ENCODE measurements at regions not wholly inside any gene's neighbourhood (a gene's known extent, or its start where the extent isn't known, plus 50 kb on each side); places are given as distances from the start of the nearest gene placed in this dataset.
"Not testable (repeated sequence)": the region's sequence is repeated elsewhere in the genome, so short reads cannot be mapped to it uniquely, and the experiment has no call there.

DNA sequence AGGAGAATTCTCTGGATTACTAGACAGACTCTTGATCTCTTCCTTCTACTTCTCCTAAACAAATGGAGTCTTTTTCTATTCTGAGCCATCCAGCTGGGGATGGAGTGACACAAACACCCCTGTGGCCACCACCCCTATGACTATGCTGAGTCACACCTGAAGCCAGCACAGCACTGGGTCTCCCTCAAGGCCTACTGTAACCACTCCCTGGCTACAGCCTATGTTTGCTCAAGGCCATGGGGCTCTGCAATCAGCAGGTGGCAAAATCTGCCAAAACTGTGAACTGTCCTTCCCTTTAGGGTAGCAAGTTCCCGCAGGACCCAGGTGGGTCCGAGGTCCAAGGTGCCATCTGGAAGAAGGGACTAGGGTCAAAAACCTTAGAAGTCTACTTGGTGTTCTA, 132.3 kb downstream of the TINAG start:
- no peak for DNase-seq

GRCh38 chr6:54441020-54441419, 132.8 kb downstream of the TINAG start:
- no peak for DNase-seq

- DNase-seq: no peak
Measured at GRCh38 chr6:54441687-54442248, 133.5 kb downstream of the TINAG start.

DNA sequence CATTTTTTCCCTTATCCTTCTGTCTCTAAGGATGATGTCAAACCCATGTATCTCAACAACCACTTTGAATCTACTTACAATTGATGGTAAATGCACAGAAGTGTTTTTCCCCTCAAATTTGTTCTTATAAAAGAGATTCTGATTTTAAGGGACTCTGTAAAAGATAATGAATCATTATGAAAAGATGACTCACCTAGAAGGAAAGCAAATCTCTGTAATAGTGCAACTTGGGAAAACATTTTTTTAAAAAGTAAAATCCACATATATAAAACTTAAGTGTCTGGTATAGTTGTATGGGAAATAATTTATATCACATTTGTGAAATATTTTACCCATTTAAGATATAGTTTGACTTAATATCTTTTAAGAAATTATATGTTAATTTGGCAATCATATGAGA, 137.0 kb downstream of the TINAG start:
- no peak for DNase-seq

DNA sequence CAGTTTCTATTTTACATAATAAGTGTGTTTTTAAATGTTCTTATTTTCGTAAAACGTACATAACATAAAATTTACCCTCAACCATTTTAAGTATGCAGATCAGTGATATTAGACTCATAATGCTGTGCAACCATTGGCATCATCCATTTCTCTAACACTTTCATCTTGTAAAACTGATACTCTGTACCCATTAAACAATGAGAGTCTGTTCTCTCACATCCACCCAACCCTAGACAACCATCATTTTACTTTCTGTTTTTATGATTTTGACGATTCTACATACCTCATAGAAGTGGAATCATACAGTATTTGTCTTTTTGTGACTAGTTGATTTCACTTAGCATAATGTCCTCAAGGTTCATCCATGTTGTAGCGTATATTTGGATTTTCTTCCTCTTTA, 140.4 kb downstream of the TINAG start:
- no peak for DNase-seq

DNA sequence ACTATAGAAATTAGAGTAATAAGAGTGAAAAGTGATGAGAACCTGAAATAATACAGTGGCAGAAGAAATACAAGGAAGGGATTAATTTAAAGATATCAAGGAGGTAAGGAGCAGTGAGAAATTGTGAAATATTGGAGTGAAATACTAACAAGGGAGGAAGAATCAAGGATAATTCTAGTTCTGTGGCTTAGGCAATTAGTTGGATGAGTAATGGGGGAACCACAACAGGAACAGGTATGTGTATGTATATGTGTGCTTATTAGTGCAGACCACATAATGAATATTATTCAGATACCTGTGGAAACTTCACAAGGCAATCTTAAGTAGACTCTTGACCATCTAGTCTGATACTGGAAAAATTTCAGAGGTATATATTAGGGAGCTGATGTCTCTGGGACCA, 143.3 kb downstream of the TINAG start:
- DNase-seq: no peak

DNA sequence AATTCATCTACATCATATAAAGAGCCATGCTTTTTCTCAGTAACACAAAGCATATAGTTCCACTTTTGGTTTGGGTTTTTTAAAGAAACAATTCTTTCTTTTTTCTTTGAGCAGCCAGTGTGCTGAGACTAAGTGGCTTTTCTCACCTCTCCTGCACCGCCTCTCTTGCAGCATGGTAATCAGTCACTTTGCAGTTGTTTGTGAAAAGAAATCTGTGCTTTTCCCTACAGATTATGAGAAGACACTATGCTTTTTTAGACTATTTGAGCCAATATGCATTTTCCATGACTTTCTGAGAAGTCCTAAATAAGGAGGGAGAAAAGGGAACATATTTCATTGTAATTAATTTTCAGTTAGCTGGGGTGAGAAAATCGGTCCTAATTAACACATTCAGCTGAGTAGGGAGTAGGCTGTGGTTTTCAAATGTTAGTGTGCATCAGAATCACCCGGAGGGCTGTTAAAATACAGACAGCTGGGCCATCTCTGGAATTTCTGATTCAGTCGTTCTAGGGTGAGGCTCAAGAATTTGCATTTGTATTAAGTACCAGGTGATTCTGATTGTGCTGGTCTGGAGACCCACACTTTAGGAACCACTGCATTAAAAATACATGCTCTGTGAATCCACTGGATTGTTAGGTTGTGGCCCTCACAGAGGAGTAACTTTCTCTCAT, 155.2 kb downstream of the TINAG start:
- no peak for DNase-seq

DNA sequence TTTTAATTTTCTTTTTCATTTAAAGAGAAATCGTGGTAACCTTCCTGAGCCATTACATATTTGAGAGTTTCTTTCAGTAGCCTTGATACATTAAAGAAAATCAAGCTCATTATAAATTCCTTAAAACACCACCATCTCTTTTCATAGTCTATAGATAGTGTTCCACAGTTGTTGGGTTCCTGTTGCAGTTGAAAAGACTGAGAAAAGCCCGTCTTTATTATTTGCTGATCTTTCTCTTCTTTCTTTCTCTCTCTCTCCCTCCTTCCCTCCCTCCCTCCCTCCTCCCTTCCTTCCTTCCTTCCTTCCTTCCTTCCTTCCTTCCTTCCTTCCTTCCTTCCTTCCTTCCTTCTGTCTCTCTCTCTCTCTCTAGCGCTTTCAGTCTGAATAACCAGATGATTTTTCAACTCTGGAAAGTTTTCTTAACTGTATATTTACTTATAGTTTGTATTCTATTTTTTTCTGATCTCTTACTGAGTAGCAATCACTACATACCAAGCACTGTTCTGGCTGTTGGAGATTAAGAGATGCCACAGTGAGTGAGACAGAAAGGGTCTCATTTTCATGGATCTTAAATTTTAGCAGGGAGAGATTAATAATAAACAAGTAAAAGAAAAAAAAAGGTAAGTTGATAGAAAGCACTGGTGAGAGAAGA, 157.5 kb downstream of the TINAG start:
- no peak for DNase-seq

DNA sequence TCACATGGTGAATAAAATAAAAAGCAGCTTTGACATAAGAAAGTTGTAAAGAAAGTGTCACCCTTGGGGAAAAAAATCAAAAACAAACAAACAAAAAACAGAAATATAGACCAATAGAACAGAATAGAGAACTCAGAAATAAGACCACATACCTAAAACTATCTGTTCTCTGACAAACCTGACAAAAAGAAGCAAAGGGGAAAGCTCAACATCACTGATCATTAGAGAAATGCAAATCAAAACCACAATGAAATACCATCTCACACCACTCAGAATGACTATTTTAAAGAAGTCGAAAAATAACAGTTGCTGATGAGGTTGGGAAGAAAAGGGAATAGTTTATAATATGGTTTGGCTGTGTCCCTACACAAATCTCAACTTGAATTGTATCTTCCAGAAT, 159.1 kb downstream of the TINAG start:
- no peak for DNase-seq

GRCh38 chr6:54473328-54473727, 165.1 kb downstream of the TINAG start:
- DNase-seq: no peak

GRCh38 chr6:54474898-54475297, 166.7 kb downstream of the TINAG start:
- no peak for DNase-seq

DNA sequence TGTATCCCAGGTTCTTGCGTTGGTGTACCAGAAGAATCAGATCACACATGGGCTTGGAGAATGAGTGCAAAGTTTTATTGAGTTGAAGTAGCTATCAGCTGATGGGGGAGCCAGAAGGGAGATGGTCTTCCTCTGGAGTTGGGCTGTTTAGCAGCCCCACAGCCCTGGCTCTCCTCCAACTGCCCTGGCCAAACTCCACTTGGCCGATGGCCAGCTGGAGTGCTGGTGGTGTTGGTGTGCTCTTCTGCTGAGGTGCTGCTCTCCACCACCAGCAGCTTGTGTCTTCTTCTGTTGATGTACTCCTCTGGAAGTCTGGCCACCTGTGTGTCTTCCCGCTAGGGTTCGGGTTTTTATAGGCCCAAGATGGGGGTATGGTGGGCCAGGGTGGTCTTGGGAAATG, 172.8 kb downstream of the TINAG start:
- DNase-seq: no peak

- no peak for DNase-seq
Measured at GRCh38 chr6:54491431-54491830, 183.2 kb downstream of the TINAG start.

- DNase-seq: no peak
Measured at GRCh38 chr6:54493138-54493537, 184.9 kb downstream of the TINAG start.

GRCh38 chr6:54503144-54503543, 194.9 kb downstream of the TINAG start:
- DNase-seq: no peak

GRCh38 chr6:54515013-54515412, 206.8 kb downstream of the TINAG start:
- DNase-seq: no peak

DNA sequence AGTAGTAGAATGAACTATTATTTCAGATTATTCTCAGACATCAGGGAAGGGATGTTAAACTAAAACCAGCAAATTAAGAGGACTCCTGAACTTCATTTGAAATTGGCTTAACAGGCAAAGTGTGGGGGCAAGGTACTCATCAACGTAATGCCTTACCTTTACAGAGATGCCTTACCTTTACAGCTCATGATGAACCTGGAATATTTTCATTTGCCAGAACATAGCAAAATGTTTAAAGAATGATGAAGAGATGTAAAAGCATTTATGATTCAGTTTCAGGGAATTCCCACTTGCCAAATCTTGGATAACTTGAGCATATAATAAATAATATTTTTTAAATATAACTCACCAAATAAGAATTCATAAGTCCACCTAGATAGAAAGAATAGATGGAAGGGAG, 207.5 kb downstream of the TINAG start:
- DNase-seq: no peak

DNA sequence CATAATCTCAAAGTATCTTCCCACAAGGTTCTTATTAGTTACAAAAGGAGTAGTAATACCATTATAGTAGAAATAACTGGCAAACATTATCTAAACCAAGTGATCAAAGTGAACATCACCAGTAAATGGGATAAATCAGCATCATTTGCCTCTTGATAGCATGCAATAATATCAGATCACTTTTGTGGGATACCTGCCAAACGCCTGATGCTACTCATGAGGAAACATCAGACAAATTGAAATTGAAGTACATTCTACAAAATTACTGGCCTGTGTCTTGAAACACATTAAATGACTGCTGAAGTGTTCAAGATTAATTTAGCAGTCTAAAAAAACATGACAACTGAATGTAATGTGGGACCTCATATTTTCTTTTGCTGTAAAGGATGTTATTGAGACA, 208.1 kb downstream of the TINAG start:
- no peak for DNase-seq

DNA sequence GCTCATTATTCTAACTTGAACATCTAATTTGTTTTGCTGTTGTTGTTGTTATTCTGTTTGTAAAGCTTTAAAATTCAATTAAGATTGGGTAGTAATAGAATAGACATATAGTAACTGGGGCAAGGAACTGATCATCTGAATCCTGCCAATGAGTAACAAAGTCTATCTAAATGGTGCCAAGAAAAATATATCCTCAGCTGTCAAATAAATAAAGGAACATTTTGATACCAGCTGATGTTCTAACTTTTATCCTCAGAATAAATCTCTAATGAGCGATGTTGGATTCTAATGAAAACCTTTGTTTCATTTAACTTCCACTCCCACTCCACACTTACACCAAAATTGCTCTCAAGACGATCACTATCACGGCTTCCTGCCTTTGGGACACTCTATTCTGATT, 210.9 kb downstream of the TINAG start:
- DNase-seq: no peak

DNA sequence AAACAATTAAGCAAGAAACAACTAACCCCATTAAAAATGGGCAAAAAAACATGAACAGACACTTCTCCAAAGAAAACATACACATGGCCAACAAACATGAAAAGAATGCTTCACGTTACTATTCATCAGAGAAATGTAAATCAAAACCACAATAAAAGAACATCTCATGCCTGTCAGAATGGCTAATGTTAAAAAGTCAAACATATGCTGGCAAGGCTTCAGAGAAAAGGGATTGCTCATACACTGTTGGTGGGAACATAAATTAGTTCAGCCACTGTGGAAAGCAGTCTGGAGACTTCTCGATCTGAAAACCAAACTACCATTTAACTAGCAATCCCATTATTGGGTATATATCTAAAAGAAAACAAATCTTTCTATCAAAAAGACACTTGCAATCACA, 217.5 kb downstream of the TINAG start:
- no peak for DNase-seq

- no peak for DNase-seq
Measured at GRCh38 chr6:54533567-54533966, 225.3 kb downstream of the TINAG start.

GRCh38 chr6:54535568-54535967, 227.3 kb downstream of the TINAG start:
- DNase-seq: no peak

DNA sequence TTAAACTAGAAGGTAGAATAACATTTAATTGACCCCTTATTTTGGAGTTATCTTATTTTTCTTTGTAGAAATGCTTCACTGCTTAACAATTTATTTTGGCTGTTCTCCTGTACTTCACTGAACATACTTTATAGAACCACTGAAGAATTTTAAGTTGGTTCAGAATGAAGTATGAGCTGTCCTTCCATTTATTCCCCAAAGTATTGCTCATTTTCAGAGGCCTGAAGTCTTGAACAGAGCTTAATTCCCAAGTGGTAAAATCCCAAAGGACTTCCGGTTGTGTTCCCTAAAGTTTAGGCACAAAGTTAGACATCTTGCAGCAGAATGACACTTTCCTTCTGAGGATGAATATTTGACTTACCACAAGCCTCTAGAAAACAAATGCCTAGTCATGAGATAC, 233.3 kb downstream of the TINAG start:
- DNase-seq: no peak

GRCh38 chr6:54559136-54559535, 250.9 kb downstream of the TINAG start:
- no peak for DNase-seq

GRCh38 chr6:54564188-54564587, 255.9 kb downstream of the TINAG start:
- DNase-seq: not testable (repeated sequence)
